Keratinocyte (primary cell): ENCODE measurements at regions not wholly inside any gene's neighbourhood (a gene's known extent, or its start where the extent isn't known, plus 50 kb on each side); places are given as distances from the start of the nearest gene placed in this dataset.
"Not testable (repeated sequence)": the region's sequence is repeated elsewhere in the genome, so short reads cannot be mapped to it uniquely, and the experiment has no call there.

Experiments
- DNase-seq: peaks from one replicate; pipeline ENCODE4 v3.0.0-alpha.2; 2011; ENCODE audit warnings: low read depth, missing footprints, low spot score
- FAIRE-seq: peaks from 2 replicates; lab custom pipeline; 2011; peaks lifted over from hg19 to GRCh38; lab: Jason Lieb, UNC
- H2AFZ ChIP-seq: 2 replicates; pipeline ENCODE4 v1.6.0; 2012; ENCODE audit warnings: low read length, control low read depth, inconsistent platforms; ENCODE audit not compliant: control insufficient read depth
- H3K27ac ChIP-seq: 2 replicates; pipeline ENCODE4 v1.5.1; 2011; ENCODE audit warnings: low read length; ENCODE audit not compliant: control insufficient read depth, insufficient read depth
- H3K27me3 ChIP-seq: 3 replicates; pipeline ENCODE4 v1.6.0; 2011; ENCODE audit warnings: low read length; ENCODE audit not compliant: control insufficient read depth, insufficient read depth; ENCODE audit errors: extremely low read depth
- H3K36me3 ChIP-seq, 2 experiments: 2 replicates in 1 of 2; 3 replicates in 1 of 2; pipeline ENCODE4 v1.5.1; 2011; ENCODE audit warnings: low read length in 2 of 2, mild to moderate bottlenecking in 1 of 2; ENCODE audit not compliant: control insufficient read depth in 2 of 2, insufficient read depth in 2 of 2; ENCODE audit errors: extremely low read depth in 1 of 2
- H3K4me1 ChIP-seq: 3 replicates; pipeline ENCODE4 v1.5.1; 2011; ENCODE audit warnings: low read length; ENCODE audit not compliant: control insufficient read depth, insufficient read depth; ENCODE audit errors: extremely low read depth
- H3K4me2 ChIP-seq: 3 replicates; pipeline ENCODE4 v1.6.0; 2011; ENCODE audit warnings: low read depth, low read length; ENCODE audit not compliant: control insufficient read depth, insufficient read depth; ENCODE audit errors: extremely low read depth
- H3K4me3 ChIP-seq, 3 experiments: fragments of 200-600 bp in 1 of 3; sonication (generic) in 1 of 3; 2 replicates in 2 of 3; 3 replicates in 1 of 3; pipeline ENCODE4 v1.5.1; 2011 to 2016; ENCODE audit warnings: low read length in 3 of 3, mild to moderate bottlenecking in 3 of 3, control low read depth in 2 of 3, inconsistent platforms in 1 of 3, low read depth in 1 of 3, mixed read lengths in 1 of 3, mixed run types in 1 of 3, moderate library complexity in 1 of 3; ENCODE audit not compliant: control insufficient read depth in 2 of 3, insufficient read depth in 2 of 3; ENCODE audit errors: extremely low read depth in 1 of 3
- H3K79me2 ChIP-seq: 2 replicates; pipeline ENCODE4 v1.6.0; 2012; ENCODE audit warnings: low read length; ENCODE audit not compliant: control insufficient read depth, insufficient read depth
- H3K9ac ChIP-seq: 3 replicates; pipeline ENCODE4 v1.6.0; 2011; ENCODE audit warnings: low read length; ENCODE audit not compliant: control insufficient read depth, insufficient read depth; ENCODE audit errors: extremely low read depth
- H3K9me1 ChIP-seq: 3 replicates; pipeline ENCODE4 v1.6.0; 2011; ENCODE audit warnings: low read length; ENCODE audit not compliant: control insufficient read depth, insufficient read depth; ENCODE audit errors: extremely low read depth
- H3K9me3 ChIP-seq: 2 replicates; pipeline ENCODE4 v1.5.1; 2012; ENCODE audit warnings: low read depth, low read length; ENCODE audit not compliant: control insufficient read depth
- H4K20me1 ChIP-seq: 3 replicates; pipeline ENCODE4 v1.6.0; 2011; ENCODE audit warnings: low read length; ENCODE audit not compliant: control insufficient read depth, insufficient read depth; ENCODE audit errors: extremely low read depth
- EZH2 ChIP-seq: IDR thresholded peaks from one replicate; pipeline ENCODE4 v1.6.1; 2012; ENCODE audit warnings: inconsistent platforms, mild to moderate bottlenecking, low read length, moderate library complexity
- dilution Hi-C: fragments of 300-500 bp; cut with MboI; formaldehyde crosslinking; loops from one replicate; pipeline ENCODE4 v1.7.0; 2020; ENCODE audit warnings: low sequenced_read_pairs; ENCODE audit not compliant: extremely low pct_ligation_motif_present
- TF ChIP-seq, protein P1 (sequence below), 3 experiments: IDR thresholded peaks in 1 of 3; conservative IDR thresholded peaks in 1 of 3; optimal IDR thresholded peaks in 1 of 3; 2 replicates in 2 of 3; 3 replicates in 1 of 3; pipeline versions ENCODE3 to v1.5.1; 2011; ENCODE audit warnings: low read length in 3 of 3, mild to moderate bottlenecking in 3 of 3, moderate library complexity in 2 of 3, control low read depth in 1 of 3, inconsistent platforms in 1 of 3; ENCODE audit not compliant: insufficient read depth in 2 of 3; ENCODE audit errors: extremely low read depth in 1 of 3

DNA sequence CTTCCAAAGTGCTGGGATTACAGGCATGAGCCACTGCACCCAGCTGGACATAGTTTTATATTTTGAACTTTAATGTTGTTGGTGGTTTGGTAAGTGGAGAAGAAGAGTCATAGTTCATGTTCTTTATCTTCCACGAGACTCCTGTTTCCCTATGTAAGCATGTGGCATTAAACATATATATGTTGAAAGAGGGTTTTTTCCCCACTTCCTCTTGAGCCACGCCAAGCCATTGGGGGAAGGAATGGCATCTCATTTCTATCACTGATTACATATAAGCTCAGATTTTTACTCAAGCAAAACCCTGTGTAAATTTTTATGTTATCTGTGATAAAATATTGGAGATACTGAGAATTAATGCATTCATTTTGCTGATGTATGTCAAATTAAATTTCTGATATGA is 300.4 kb downstream of the PHF14 start:
- H3K4me3 ChIP-seq, result no peak overlapping the region
- no peaks in the 10 kb centered on the region for H3K4me1 ChIP-seq
- H3K4me2 ChIP-seq, result no peak overlapping the region
- dilution Hi-C loops, result no loop called here
- no peaks in the 10 kb centered on the region for H3K36me3 ChIP-seq
- H3K27me3 ChIP-seq, result no peaks in the 10 kb centered on the region
- H3K9ac ChIP-seq, result no peak overlapping the region
- H3K9me1 ChIP-seq, result no peaks in the 10 kb centered on the region
- TF ChIP-seq, protein P1, sequence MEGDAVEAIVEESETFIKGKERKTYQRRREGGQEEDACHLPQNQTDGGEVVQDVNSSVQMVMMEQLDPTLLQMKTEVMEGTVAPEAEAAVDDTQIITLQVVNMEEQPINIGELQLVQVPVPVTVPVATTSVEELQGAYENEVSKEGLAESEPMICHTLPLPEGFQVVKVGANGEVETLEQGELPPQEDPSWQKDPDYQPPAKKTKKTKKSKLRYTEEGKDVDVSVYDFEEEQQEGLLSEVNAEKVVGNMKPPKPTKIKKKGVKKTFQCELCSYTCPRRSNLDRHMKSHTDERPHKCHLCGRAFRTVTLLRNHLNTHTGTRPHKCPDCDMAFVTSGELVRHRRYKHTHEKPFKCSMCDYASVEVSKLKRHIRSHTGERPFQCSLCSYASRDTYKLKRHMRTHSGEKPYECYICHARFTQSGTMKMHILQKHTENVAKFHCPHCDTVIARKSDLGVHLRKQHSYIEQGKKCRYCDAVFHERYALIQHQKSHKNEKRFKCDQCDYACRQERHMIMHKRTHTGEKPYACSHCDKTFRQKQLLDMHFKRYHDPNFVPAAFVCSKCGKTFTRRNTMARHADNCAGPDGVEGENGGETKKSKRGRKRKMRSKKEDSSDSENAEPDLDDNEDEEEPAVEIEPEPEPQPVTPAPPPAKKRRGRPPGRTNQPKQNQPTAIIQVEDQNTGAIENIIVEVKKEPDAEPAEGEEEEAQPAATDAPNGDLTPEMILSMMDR (optimal IDR thresholded peaks at IDR 0.05 in 1 of 3, IDR thresholded peaks at IDR 0.05 in 1 of 3, conservative IDR thresholded peaks at IDR 0.05 in 1 of 3; ENCODE audit: extremely low read depth in 1 of 3, insufficient read depth in 2 of 3, low read length in 3 of 3), result no peak
- no peak for TF ChIP-seq EZH2
- FAIRE-seq (no peak), DNase-seq (no peak)
- no peak overlapping the region for H2AFZ ChIP-seq
- no peaks in the 10 kb centered on the region for H3K79me2 ChIP-seq
- H4K20me1 ChIP-seq, result no peaks in the 10 kb centered on the region
- H3K27ac ChIP-seq, result no peak overlapping the region
- no peaks in the 10 kb centered on the region for H3K9me3 ChIP-seq

DNA sequence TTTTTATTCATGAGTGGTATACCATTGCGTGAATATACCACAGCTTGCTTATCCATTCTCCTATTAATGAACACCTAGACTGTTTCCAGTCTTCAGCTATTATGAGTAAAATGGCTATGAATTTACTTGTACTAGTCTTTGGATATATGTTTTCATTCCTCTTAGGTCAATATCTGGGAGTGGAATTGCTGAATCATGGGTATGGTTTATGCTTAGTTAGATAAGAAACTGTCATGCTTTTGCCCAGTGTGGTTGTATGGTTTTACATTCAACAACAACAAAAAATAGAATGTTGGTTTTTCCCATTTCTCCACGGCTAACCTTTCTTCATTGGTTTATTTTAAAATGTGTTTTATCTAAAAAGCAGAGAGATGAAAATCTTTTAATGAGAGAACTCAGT is 308.3 kb downstream of the PHF14 start:
- no peak for DNase-seq
- H3K9me1 ChIP-seq, result no peaks in the 10 kb centered on the region
- dilution Hi-C loops, result no loop called here
- H3K9ac ChIP-seq, result no peak overlapping the region
- TF ChIP-seq, protein P1 (optimal IDR thresholded peaks at IDR 0.05 in 1 of 3, IDR thresholded peaks at IDR 0.05 in 1 of 3, conservative IDR thresholded peaks at IDR 0.05 in 1 of 3; ENCODE audit: extremely low read depth in 1 of 3, insufficient read depth in 2 of 3, low read length in 3 of 3), result no peak
- no peak for TF ChIP-seq EZH2
- FAIRE-seq, result no peak
- no peaks in the 10 kb centered on the region for H3K9me3 ChIP-seq
- no peaks in the 10 kb centered on the region for H3K36me3 ChIP-seq
- no peak overlapping the region for H3K4me2 ChIP-seq
- no peaks in the 10 kb centered on the region for H3K79me2 ChIP-seq
- no peak overlapping the region for H3K4me3 ChIP-seq
- no peaks in the 10 kb centered on the region for H3K4me1 ChIP-seq
- H3K27me3 ChIP-seq, result no peaks in the 10 kb centered on the region
- no peaks in the 10 kb centered on the region for H4K20me1 ChIP-seq
- H2AFZ ChIP-seq, result no peak overlapping the region
- no peak overlapping the region for H3K27ac ChIP-seq

DNA sequence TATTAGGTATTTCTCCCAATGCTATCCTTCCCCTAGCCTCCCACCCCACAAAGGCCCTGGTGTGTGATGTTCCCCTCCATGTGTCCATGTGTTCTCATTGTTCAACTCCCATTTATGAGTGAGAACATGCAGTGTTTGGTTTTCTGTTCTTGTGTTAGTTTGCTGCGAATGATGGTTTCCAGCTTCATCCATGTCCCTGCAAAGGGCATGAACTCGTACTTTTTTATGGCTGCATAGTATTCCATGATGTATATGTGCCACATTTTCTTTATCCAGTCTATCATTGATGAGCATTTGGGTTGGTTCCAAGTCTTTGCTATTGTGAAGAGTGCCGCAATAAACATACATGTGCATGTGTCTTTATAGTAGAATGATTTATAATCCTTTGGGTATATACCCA is 309.9 kb downstream of the PHF14 start:
- H3K9me1 ChIP-seq, H2AFZ ChIP-seq, H3K9ac ChIP-seq, H3K4me1 ChIP-seq, H3K79me2 ChIP-seq, DNase-seq, H3K27ac ChIP-seq, H3K9me3 ChIP-seq, FAIRE-seq, H3K36me3 ChIP-seq, H4K20me1 ChIP-seq, H3K4me3 ChIP-seq, H3K4me2 ChIP-seq, dilution Hi-C loops, H3K27me3 ChIP-seq: not testable (repeated sequence)
